Brain microvascular endothelial cell (primary cell): ENCODE measurements at regions not wholly inside any gene's neighbourhood (a gene's known extent, or its start where the extent isn't known, plus 50 kb on each side); places are given as distances from the start of the nearest gene placed in this dataset.
"Not testable (repeated sequence)": the region's sequence is repeated elsewhere in the genome, so short reads cannot be mapped to it uniquely, and the experiment has no call there.

Source experiments
- DNase-seq: peaks from one replicate; pipeline ENCODE4 v3.0.0-alpha.2; 2020
- H3K27ac ChIP-seq: fragments of 250-450 bp; sonication (Bioruptor Pico); 2 replicates; pipeline ENCODE4 v1.5.1; 2020; ENCODE audit warnings: mild to moderate bottlenecking, moderate library complexity
- H3K27me3 ChIP-seq: fragments of 250-450 bp; sonication (Bioruptor Pico); replicated peaks from 2 replicates; pipeline ENCODE4 v1.5.1; 2020; ENCODE audit warnings: mild to moderate bottlenecking
- H3K36me3 ChIP-seq: fragments of 250-450 bp; sonication (Bioruptor Pico); replicated peaks from 2 replicates; pipeline ENCODE4 v1.5.1; 2020; ENCODE audit warnings: mild to moderate bottlenecking
- H3K4me3 ChIP-seq: 2 replicates; pipeline ENCODE4 v1.5.1; 2011; ENCODE audit warnings: low read depth, mild to moderate bottlenecking, control low read depth, low read length, moderate library complexity
- in situ Hi-C: cut with HindIII; loops from 2 replicates; pipeline ENCODE4 v1.10.0; 2017; ENCODE audit warnings: low sequenced_read_pairs, low pct_ligation_motif_present
- TF ChIP-seq, protein P1 (sequence below): IDR thresholded peaks from 2 replicates; pipeline ENCODE4 v1.5.1; 2011; ENCODE audit warnings: low read depth, mild to moderate bottlenecking, moderate library complexity, low read length, control low read depth, inconsistent platforms; ENCODE audit errors: missing control alignments

DNA sequence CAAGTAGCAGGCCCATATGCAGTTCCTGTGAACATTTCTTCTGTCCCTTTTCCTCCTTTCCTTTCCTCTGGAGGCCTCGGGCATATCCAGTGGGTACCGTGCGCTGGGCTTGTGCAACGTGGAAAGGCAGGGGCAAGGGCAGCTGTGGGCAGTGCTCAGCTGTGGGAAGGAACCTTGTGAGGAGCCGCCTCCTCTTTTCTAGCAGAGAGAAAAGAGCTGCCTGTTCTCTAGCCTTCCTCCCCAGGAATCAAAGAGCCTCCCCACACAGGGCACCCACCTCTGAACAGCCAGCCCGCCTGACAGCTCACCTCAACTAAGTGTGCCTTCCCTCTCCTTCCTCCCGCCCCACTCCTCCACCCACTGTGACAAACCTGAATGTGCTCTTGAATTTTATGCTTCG lies 143.3 kb upstream of the HDDC2 start:
- no peaks in the 10 kb centered on the region for H3K36me3 ChIP-seq
- H3K27me3 ChIP-seq, result no peaks in the 10 kb centered on the region
- no peak overlapping the region for H3K27ac ChIP-seq
- no peak overlapping the region for H3K4me3 ChIP-seq
- in situ Hi-C loops, result no loop called here
- no peak for DNase-seq
- TF ChIP-seq, protein P1, sequence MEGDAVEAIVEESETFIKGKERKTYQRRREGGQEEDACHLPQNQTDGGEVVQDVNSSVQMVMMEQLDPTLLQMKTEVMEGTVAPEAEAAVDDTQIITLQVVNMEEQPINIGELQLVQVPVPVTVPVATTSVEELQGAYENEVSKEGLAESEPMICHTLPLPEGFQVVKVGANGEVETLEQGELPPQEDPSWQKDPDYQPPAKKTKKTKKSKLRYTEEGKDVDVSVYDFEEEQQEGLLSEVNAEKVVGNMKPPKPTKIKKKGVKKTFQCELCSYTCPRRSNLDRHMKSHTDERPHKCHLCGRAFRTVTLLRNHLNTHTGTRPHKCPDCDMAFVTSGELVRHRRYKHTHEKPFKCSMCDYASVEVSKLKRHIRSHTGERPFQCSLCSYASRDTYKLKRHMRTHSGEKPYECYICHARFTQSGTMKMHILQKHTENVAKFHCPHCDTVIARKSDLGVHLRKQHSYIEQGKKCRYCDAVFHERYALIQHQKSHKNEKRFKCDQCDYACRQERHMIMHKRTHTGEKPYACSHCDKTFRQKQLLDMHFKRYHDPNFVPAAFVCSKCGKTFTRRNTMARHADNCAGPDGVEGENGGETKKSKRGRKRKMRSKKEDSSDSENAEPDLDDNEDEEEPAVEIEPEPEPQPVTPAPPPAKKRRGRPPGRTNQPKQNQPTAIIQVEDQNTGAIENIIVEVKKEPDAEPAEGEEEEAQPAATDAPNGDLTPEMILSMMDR, result no peak

DNA sequence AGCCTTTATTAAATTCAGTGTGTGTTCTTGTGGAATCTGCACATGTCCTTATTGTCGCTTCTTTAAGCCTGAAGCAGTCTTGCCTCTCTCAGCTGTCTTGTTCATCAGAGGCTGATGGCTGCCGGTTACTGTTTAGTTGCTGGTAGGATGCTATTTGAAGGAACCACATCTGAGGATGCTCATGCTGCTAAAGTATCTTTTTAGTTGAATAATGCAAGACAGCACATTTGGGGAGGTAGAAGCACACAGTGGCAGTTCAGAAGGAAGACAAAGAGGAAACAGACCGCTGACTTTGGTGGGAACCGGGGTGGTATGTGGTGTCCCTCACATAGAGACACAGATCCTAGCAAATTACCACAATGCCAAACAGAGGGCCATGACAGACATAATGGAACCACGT lies 144.2 kb upstream of the HDDC2 start:
- H3K27me3 ChIP-seq, result no peaks in the 10 kb centered on the region
- DNase-seq, result no peak
- no peak overlapping the region for H3K4me3 ChIP-seq
- H3K36me3 ChIP-seq, result no peaks in the 10 kb centered on the region
- in situ Hi-C loops, result no loop called here
- H3K27ac ChIP-seq, result no peak overlapping the region
- TF ChIP-seq, protein P1, result no peak

DNA sequence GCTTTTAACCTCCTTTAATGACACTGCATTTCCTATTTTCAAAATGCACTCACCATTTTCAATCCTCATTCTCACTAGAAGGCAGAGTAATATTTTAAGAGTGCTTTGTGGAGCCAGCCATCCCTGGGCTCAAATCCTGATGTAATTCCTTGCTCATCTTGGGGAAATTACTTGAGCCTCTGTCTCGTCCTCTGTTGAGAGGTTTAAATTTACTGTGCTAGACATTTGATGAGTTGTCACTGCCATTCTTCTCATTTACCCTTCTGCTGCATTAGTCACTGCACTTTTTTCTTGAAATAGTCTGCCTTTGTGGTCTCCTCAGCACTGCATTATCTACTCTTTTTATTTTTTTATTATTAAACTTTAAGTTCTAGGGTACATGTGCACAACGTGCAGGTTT lies 150.0 kb upstream of the HDDC2 start:
- Histone ChIP-seq H3K4me3 (no peak overlapping the region), H3K27me3 (no peaks in the 10 kb centered on the region), H3K27ac (no peak overlapping the region), H3K36me3 (no peaks in the 10 kb centered on the region)
- TF ChIP-seq, protein P1, result no peak
- DNase-seq, result no peak
- in situ Hi-C loops, result no loop called here

DNA sequence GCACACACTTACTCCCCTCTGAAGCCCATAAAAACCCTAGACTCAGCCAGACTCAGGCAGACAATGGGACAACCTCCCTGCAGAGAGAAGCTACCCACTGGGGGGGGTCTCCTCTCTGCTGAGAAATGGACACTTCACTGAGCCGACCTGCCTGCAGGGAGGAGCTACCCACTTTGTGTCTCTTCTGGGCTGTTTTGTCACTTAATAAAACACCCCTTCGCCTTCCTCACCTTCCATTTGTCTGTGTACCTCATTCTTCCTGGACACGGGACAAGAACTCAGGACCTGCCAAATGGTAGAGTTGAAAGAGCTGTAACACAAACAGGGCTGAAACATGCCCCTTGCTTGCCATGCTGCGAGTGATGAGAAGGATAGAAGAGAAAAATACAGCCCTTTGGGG lies 151.7 kb upstream of the HDDC2 start:
- no peak overlapping the region for H3K4me3 ChIP-seq
- in situ Hi-C loops, result no loop called here
- H3K27me3 ChIP-seq, result no peaks in the 10 kb centered on the region
- no peak overlapping the region for H3K27ac ChIP-seq
- TF ChIP-seq, protein P1, result no peak
- no peak for DNase-seq
- no peaks in the 10 kb centered on the region for H3K36me3 ChIP-seq

- Histone ChIP-seq H3K4me3 (no peak overlapping the region), H3K36me3 (no peaks in the 10 kb centered on the region), H3K27me3 (no peaks in the 10 kb centered on the region), H3K27ac (no peak overlapping the region)
- DNase-seq, result no peak
- TF ChIP-seq, protein P1, result no peak
- in situ Hi-C loops, result no loop called here
Measured at GRCh38 chr6:125454351-125454750, 152.6 kb upstream of the HDDC2 start.

DNA sequence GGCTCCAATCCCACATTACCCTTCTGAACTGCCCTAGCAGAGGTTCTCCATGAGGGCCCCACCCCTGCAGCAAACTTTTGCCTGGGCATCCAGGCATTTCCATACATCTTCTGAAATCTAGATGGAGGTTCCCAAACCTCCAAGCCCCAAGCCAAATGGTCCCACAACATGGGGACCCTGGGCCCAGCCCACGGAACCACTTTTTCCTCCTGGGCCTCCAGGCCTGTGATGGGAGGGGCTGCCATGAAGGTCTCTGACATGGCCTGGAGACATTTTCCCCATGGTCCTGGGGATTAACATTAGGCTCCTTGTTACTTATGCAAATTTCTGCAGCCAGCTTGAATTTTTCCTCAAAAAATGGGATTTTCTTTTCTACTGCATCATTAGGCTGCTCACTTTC lies 156.7 kb upstream of the HDDC2 start:
- in situ Hi-C loops, H3K36me3 ChIP-seq, DNase-seq, H3K4me3 ChIP-seq, H3K27ac ChIP-seq, H3K27me3 ChIP-seq: not testable (repeated sequence)

GRCh38 chr6:125465332-125465731 lies 163.6 kb upstream of the HDDC2 start:
- H3K36me3 ChIP-seq, in situ Hi-C loops, DNase-seq, H3K4me3 ChIP-seq, H3K27ac ChIP-seq, H3K27me3 ChIP-seq: not testable (repeated sequence)
